DOHH2 (cell line): ENCODE measurements at regions not wholly inside any gene's neighbourhood (a gene's known extent, or its start where the extent isn't known, plus 50 kb on each side); places are given as distances from the start of the nearest gene placed in this dataset.

ENCODE experiments used
- H3F3A ChIP-seq: fragments of 200-600 bp; sonication (generic), shearing (Covaris generic); 2 replicates; pipeline ENCODE4 v1.6.0; 2016; ENCODE audit warnings: antibody characterized with exemption, mild to moderate bottlenecking; ENCODE audit not compliant: control insufficient read depth, insufficient read depth
- H3K27ac ChIP-seq: fragments of 200-600 bp; sonication (generic); 2 replicates; pipeline ENCODE4 v1.5.1; 2014; ENCODE audit warnings: low read depth, mild to moderate bottlenecking, low read length, moderate library complexity
- H3K27me3 ChIP-seq: fragments of 200-600 bp; sonication (generic); 2 replicates; pipeline ENCODE4 v1.6.1; 2014; ENCODE audit warnings: mild to moderate bottlenecking, low read length, mixed read lengths; ENCODE audit not compliant: control insufficient read depth
- H3K36me3 ChIP-seq: fragments of 200-600 bp; sonication (generic); 2 replicates; pipeline ENCODE4 v1.6.1; 2014; ENCODE audit warnings: mild to moderate bottlenecking, low read length, moderate library complexity, mixed read lengths; ENCODE audit not compliant: control insufficient read depth
- H3K4me1 ChIP-seq: fragments of 200-600 bp; sonication (generic); 2 replicates; pipeline ENCODE4 v1.6.1; 2014; ENCODE audit warnings: mild to moderate bottlenecking, low read length, mixed read lengths; ENCODE audit not compliant: control insufficient read depth
- H3K4me2 ChIP-seq: fragments of 200-600 bp; sonication (generic); 2 replicates; pipeline ENCODE4 v1.6.0; 2014; ENCODE audit warnings: mild to moderate bottlenecking, low read length, moderate library complexity
- H3K4me3 ChIP-seq: fragments of 200-600 bp; sonication (generic); 2 replicates; pipeline ENCODE4 v1.5.1; 2014; ENCODE audit warnings: mild to moderate bottlenecking, low read length, mixed read lengths
- H3K79me2 ChIP-seq: fragments of 200-600 bp; sonication (generic); 2 replicates; pipeline ENCODE4 v1.6.1; 2014; ENCODE audit warnings: mild to moderate bottlenecking, low read length, mixed read lengths; ENCODE audit not compliant: control insufficient read depth
- H3K9me2 ChIP-seq: fragments of 200-600 bp; sonication (generic); replicated peaks from 2 replicates; pipeline ENCODE4 v1.6.1; 2014; ENCODE audit warnings: mild to moderate bottlenecking, low read length, mixed read lengths; ENCODE audit not compliant: control insufficient read depth
- H3K9me3 ChIP-seq: fragments of 200-600 bp; sonication (generic); 2 replicates; pipeline ENCODE4 v1.6.1; 2014; ENCODE audit warnings: antibody characterized with exemption, low read length, mixed read lengths; ENCODE audit not compliant: control insufficient read depth, insufficient read depth
- H4K20me1 ChIP-seq: fragments of 200-600 bp; sonication (generic); 2 replicates; pipeline ENCODE4 v1.6.0; 2014; ENCODE audit warnings: low read depth, mild to moderate bottlenecking, antibody characterized with exemption, low read length, moderate library complexity; ENCODE audit not compliant: control insufficient read depth, insufficient read depth
- EZH2phosphoT487 ChIP-seq: fragments of 200-600 bp; sonication (generic); IDR thresholded peaks from 2 replicates; pipeline ENCODE4 v1.6.1; 2017; ENCODE audit warnings: borderline replicate concordance, mild to moderate bottlenecking, antibody characterized with exemption, low read length, moderate library complexity, mixed read lengths
- TF ChIP-seq, protein P1 (sequence below): fragments of 200-600 bp; sonication (generic); IDR thresholded peaks from one replicate; pipeline ENCODE4 v1.5.1; 2014; ENCODE audit warnings: antibody characterized with exemption, mild to moderate bottlenecking, low read depth, low read length; ENCODE audit not compliant: poor library complexity, severe bottlenecking

DNA sequence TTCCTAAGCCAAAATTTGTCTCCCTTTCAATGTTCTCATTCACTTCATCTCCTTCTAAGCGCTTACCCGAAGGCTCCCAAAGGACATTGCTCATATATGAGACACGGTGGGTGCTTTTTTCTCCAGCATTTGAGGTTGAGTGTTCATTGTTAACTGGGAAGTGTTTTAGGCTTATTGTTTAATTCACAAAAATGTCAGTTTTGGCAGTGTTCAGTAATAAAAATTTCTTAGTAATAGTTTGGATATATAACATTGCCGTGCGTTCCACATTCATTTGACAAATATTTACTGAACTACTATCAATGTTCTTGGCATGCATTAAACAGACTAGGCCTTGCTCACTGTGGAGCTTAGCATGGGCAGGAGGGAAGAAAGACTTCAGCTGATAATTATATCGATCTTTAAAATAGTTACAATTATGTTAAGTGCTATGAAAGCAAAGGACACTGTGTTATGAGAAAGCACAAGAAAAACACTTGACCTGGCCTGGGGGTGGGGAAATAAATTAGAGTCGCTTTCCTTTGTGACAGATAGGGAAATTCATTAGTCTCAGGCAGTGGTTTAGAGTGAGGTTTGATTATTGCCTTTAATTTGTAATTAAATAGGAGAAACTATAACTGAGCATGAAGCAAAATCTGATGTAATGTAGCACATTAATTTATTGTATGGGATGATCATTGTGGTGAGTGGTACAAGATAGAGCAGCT, 82.2 kb upstream of the DOCK10 start:
- no peaks in the 10 kb centered on the region for H3K27me3 ChIP-seq
- no peaks in the 10 kb centered on the region for H3F3A ChIP-seq
- no peaks in the 10 kb centered on the region for H3K9me2 ChIP-seq
- H3K4me2 ChIP-seq, result no peak overlapping the region
- H3K4me3 ChIP-seq, result no peak overlapping the region
- no peak for TF ChIP-seq EZH2phosphoT487
- TF ChIP-seq, protein P1, sequence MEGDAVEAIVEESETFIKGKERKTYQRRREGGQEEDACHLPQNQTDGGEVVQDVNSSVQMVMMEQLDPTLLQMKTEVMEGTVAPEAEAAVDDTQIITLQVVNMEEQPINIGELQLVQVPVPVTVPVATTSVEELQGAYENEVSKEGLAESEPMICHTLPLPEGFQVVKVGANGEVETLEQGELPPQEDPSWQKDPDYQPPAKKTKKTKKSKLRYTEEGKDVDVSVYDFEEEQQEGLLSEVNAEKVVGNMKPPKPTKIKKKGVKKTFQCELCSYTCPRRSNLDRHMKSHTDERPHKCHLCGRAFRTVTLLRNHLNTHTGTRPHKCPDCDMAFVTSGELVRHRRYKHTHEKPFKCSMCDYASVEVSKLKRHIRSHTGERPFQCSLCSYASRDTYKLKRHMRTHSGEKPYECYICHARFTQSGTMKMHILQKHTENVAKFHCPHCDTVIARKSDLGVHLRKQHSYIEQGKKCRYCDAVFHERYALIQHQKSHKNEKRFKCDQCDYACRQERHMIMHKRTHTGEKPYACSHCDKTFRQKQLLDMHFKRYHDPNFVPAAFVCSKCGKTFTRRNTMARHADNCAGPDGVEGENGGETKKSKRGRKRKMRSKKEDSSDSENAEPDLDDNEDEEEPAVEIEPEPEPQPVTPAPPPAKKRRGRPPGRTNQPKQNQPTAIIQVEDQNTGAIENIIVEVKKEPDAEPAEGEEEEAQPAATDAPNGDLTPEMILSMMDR, result no peak
- H4K20me1 ChIP-seq, result no peaks in the 10 kb centered on the region
- H3K36me3 ChIP-seq, result no peaks in the 10 kb centered on the region
- no peak overlapping the region for H3K27ac ChIP-seq
- no peaks in the 10 kb centered on the region for H3K4me1 ChIP-seq
- H3K9me3 ChIP-seq, result no peaks in the 10 kb centered on the region
- no peaks in the 10 kb centered on the region for H3K79me2 ChIP-seq

DNA sequence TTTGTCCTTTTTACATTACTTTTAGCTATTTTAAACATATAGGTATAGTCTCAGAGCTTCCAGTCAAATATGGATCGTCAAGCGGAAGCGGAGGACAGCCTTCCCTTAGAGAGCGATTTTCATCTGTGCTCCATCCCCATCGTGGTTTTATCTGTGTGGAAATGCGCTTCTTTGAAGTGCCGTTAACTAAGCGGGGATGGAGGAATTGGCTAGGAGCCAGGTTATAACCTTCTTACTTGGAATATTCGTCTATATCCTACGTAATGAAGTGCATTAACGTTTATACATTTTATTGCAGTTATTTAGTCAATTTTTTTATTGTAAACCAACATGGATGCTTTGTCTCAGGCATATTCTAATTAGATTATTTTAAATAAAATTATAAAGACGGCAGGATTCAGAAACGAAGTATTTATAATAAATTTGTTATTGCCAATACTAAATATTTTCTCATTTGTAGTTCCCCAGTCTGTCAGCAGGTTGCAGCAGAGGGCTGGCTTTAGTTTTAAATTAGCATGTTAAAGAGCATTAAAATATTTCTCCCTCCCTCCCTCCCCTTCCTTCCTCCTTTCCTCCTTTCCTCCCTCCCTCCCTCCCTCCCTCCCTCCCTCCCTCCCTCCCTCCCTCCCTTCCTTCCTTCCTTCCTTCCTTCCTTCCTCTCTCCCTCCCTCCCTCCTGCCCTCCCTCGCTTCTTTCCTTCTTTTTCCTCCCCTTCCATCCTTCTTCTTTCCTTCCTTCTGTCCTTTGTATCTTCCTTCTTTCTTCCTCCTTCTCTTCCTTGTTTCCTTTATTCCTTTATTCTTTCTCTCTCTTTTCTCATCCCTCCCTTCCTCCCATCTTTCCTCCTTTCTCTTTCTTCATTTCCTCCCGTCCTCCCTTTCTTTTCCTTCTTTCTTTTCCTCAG, 80.6 kb upstream of the DOCK10 start:
- no peaks in the 10 kb centered on the region for H3K9me2 ChIP-seq
- no peak for TF ChIP-seq EZH2phosphoT487
- TF ChIP-seq, protein P1, result no peak
- no peak overlapping the region for H3K4me2 ChIP-seq

DNA sequence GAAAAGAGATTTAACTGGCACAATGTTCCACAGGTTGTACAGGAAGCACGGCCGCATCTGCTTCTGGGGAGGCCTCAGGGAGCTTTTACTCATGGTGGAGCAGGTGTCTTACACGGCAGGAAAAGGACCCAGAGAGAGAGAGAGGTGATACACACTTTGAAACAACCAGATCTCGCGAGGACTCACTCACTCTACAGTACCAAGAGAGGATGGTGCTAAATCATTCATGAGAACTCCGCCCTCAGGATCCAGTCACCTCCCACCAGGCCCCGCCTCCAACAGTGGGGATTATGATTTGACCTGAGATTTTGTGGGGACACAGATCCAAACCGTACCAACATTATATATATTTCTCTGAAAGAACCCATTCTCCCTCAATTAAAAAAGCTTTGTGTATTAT, 79.7 kb upstream of the DOCK10 start:
- no peaks in the 10 kb centered on the region for H3K79me2 ChIP-seq
- no peaks in the 10 kb centered on the region for H3K36me3 ChIP-seq
- H4K20me1 ChIP-seq, result no peaks in the 10 kb centered on the region
- no peaks in the 10 kb centered on the region for H3K4me1 ChIP-seq
- H3K9me3 ChIP-seq, result no peaks in the 10 kb centered on the region
- TF ChIP-seq EZH2phosphoT487, result no peak
- H3K27ac ChIP-seq, result no peak overlapping the region
- H3F3A ChIP-seq, result no peaks in the 10 kb centered on the region
- no peak overlapping the region for H3K4me2 ChIP-seq
- no peak overlapping the region for H3K4me3 ChIP-seq
- no peaks in the 10 kb centered on the region for H3K9me2 ChIP-seq
- no peaks in the 10 kb centered on the region for H3K27me3 ChIP-seq

More for the DNA sequence above, 80.6 kb upstream of the DOCK10 start:
- Histone ChIP-seq H3K27ac (no peak overlapping the region), H3K9me3 (no peaks in the 10 kb centered on the region), H3K27me3 (no peaks in the 10 kb centered on the region), H3K4me3 (no peak overlapping the region), H4K20me1 (no peaks in the 10 kb centered on the region), H3K36me3 (no peaks in the 10 kb centered on the region), H3K79me2 (no peaks in the 10 kb centered on the region), H3F3A (no peaks in the 10 kb centered on the region), H3K4me1 (no peaks in the 10 kb centered on the region)

DNA sequence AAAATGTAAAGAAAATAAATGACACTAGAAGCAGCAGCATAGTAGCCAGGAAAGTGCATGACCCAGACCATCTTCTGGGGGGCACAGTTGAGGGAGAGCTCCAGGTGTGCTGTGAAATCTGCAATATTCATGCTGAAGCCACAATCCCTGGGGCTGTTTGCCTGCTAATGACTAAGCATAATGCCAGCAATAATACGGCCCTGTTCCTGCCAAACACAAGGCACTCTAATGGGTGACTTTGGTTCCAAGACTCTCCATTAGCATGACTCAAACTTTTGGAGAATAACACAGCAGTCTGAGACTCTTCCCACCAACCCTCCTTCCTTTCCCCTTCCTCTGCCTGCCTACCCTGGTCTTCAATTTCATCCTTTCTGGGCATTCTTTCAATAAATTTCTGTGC, 77.9 kb upstream of the DOCK10 start:
- H3K4me1 ChIP-seq, result no peaks in the 10 kb centered on the region
- no peak overlapping the region for H3K27ac ChIP-seq

More for the DNA sequence above, 77.9 kb upstream of the DOCK10 start:
- TF ChIP-seq, protein P1, result no peak
- no peak for TF ChIP-seq EZH2phosphoT487
- no peaks in the 10 kb centered on the region for H3K9me3 ChIP-seq
- no peaks in the 10 kb centered on the region for H3F3A ChIP-seq
- no peaks in the 10 kb centered on the region for H3K36me3 ChIP-seq
- H3K27me3 ChIP-seq, result no peaks in the 10 kb centered on the region
- H3K4me3 ChIP-seq, result no peak overlapping the region
- no peaks in the 10 kb centered on the region for H4K20me1 ChIP-seq
- no peak overlapping the region for H3K4me2 ChIP-seq
- H3K79me2 ChIP-seq, result no peaks in the 10 kb centered on the region
- no peaks in the 10 kb centered on the region for H3K9me2 ChIP-seq
